Mesenchymal stem cell (in vitro differentiated cells and primary cell): ENCODE measurements at regions not wholly inside any gene's neighbourhood (a gene's known extent, or its start where the extent isn't known, plus 50 kb on each side); places are given as distances from the start of the nearest gene placed in this dataset.
A peak's percentile ranks its signal among the peaks of the same experiment; 100 is the strongest.

Experiments
- DNase-seq: peaks from one replicate; pipeline ENCODE4 v3.0.0-alpha.2; 2013
- H2AFZ ChIP-seq: one replicate; pipeline ENCODE4 v1.6.1; 2013; ENCODE audit warnings: low read depth, mild to moderate bottlenecking, control low read depth, inconsistent platforms, low read length, moderate library complexity
- H2AK5ac ChIP-seq: 2 replicates; pipeline ENCODE4 v1.6.1; 2013; ENCODE audit warnings: low read length, moderate library complexity, mild to moderate bottlenecking, inconsistent platforms; ENCODE audit not compliant: severe bottlenecking
- H2BK120ac ChIP-seq: one replicate; pipeline ENCODE4 v1.6.1; 2013; ENCODE audit warnings: low read depth, mild to moderate bottlenecking, inconsistent platforms, low read length, moderate library complexity
- H2BK12ac ChIP-seq, 2 experiments: one replicate each; pipeline ENCODE4 v1.6.1; 2013; ENCODE audit warnings: inconsistent platforms in 2 of 2, low read length in 2 of 2, mild to moderate bottlenecking in 2 of 2, moderate library complexity in 2 of 2, control low read depth in 1 of 2
- H2BK15ac ChIP-seq: one replicate; pipeline ENCODE4 v1.6.1; 2013; ENCODE audit warnings: mild to moderate bottlenecking, low read depth, inconsistent platforms; ENCODE audit not compliant: poor library complexity, severe bottlenecking
- H2BK5ac ChIP-seq: 2 replicates; pipeline ENCODE4 v1.6.1; 2013; ENCODE audit warnings: low read depth, mild to moderate bottlenecking, low read length, control low read depth, inconsistent platforms; ENCODE audit not compliant: poor library complexity, severe bottlenecking
- H3K14ac ChIP-seq, 2 experiments: one replicate each; pipeline ENCODE4 v1.6.1; 2013; ENCODE audit warnings: inconsistent platforms in 2 of 2, low read length in 2 of 2, control low read depth in 1 of 2, mild to moderate bottlenecking in 1 of 2, moderate library complexity in 1 of 2
- H3K18ac ChIP-seq, 2 experiments: one replicate each; pipeline ENCODE4 v1.6.1; 2013; ENCODE audit warnings: inconsistent platforms in 2 of 2, low read length in 2 of 2, control low read depth in 1 of 2, low read depth in 1 of 2, mild to moderate bottlenecking in 1 of 2
- H3K23ac ChIP-seq, 2 experiments: one replicate each; pipeline ENCODE4 v1.6.1; 2013; ENCODE audit warnings: inconsistent platforms in 2 of 2, low read length in 2 of 2, mild to moderate bottlenecking in 2 of 2, moderate library complexity in 2 of 2, control low read depth in 1 of 2
- H3K27ac ChIP-seq: 2 replicates; pipeline ENCODE4 v1.5.1; 2013; ENCODE audit warnings: mild to moderate bottlenecking, moderate library complexity, low read length, control low read depth, inconsistent platforms; ENCODE audit not compliant: poor library complexity, severe bottlenecking
- H3K27me3 ChIP-seq, 2 experiments: 2 replicates each; pipeline versions ENCODE4 v1.6.1 to v1.7.0; 2013; ENCODE audit warnings: low read length in 2 of 2, mild to moderate bottlenecking in 2 of 2, moderate library complexity in 2 of 2, control low read depth in 1 of 2, inconsistent platforms in 1 of 2; ENCODE audit not compliant: control insufficient read depth in 1 of 2, insufficient read depth in 1 of 2
- H3K36me3 ChIP-seq, 2 experiments: 2 replicates each; pipeline versions ENCODE4 v1.6.1 to v1.7.0; 2013; ENCODE audit warnings: low read length in 2 of 2, control low read depth in 1 of 2, inconsistent platforms in 1 of 2, low read depth in 1 of 2, mild to moderate bottlenecking in 1 of 2; ENCODE audit not compliant: insufficient read depth in 2 of 2, control insufficient read depth in 1 of 2
- H3K4ac ChIP-seq, 2 experiments: one replicate each; pipeline ENCODE4 v1.6.1; 2013; ENCODE audit warnings: inconsistent platforms in 2 of 2, low read length in 2 of 2, mild to moderate bottlenecking in 2 of 2, moderate library complexity in 2 of 2, control low read depth in 1 of 2, low read depth in 1 of 2
- H3K4me1 ChIP-seq: 2 replicates; pipeline ENCODE4 v1.6.1; 2013; ENCODE audit warnings: low read depth, low read length, control low read depth; ENCODE audit not compliant: control insufficient read depth, insufficient read depth
- H3K4me2 ChIP-seq: 2 replicates; pipeline ENCODE4 v1.6.1; 2013; ENCODE audit warnings: low read length, mild to moderate bottlenecking, inconsistent platforms; ENCODE audit not compliant: poor library complexity, severe bottlenecking
- H3K4me3 ChIP-seq, 2 experiments: 2 replicates each; pipeline versions ENCODE4 v1.5.1 to v1.7.0; 2013; ENCODE audit warnings: low read length in 2 of 2, mild to moderate bottlenecking in 2 of 2, control low read depth in 1 of 2, low read depth in 1 of 2; ENCODE audit not compliant: insufficient read depth in 1 of 2
- H3K79me1 ChIP-seq: replicated peaks from 2 replicates; pipeline ENCODE4 v1.6.1; 2013; ENCODE audit warnings: mild to moderate bottlenecking, control low read depth, low read length, inconsistent platforms; ENCODE audit not compliant: poor library complexity, severe bottlenecking
- H3K9ac ChIP-seq: 2 replicates; pipeline ENCODE4 v1.7.0; 2013; ENCODE audit warnings: mild to moderate bottlenecking, low read length, moderate library complexity
- H3K9me3 ChIP-seq: 2 replicates; pipeline ENCODE4 v1.7.0; 2013; ENCODE audit warnings: mild to moderate bottlenecking, low read length; ENCODE audit not compliant: control insufficient read depth
- H4K8ac ChIP-seq: one replicate; pipeline ENCODE4 v1.6.1; 2013; ENCODE audit warnings: inconsistent platforms, mild to moderate bottlenecking, low read length, moderate library complexity
- H4K91ac ChIP-seq: one replicate; pipeline ENCODE4 v1.6.1; 2013; ENCODE audit warnings: mild to moderate bottlenecking, low read length, inconsistent platforms
- WGBS: methylation state at CpG from one replicate; pipeline ENCODE4 v1.1.7; 2013; ENCODE audit warnings: mixed read lengths; 5-methylcytosine and 5-hydroxymethylcytosine counted together

- Histone ChIP-seq H3K27ac (no peak overlapping the region), H2BK12ac (no peak overlapping the region), H3K14ac (no peak overlapping the region), H2AFZ (no peak overlapping the region), H3K9ac (no peak overlapping the region), H3K79me1 (no peaks in the 10 kb centered on the region), H3K4me1 (no peaks in the 10 kb centered on the region), H3K9me3 (no peaks in the 10 kb centered on the region), H2BK5ac (no peak overlapping the region), H2BK15ac (no peak overlapping the region), H3K23ac (no peak overlapping the region), H4K91ac (no peak overlapping the region), H3K27me3 (peaks cover 4 to 56% of the 10 kb centered on the region in 2 experiments), H3K18ac (no peak overlapping the region), H3K4me2 (no peak overlapping the region), H3K4me3 (no peak overlapping the region), H3K4ac (no peak overlapping the region), H3K36me3 (no peaks in the 10 kb centered on the region), H2AK5ac (no peak overlapping the region), H2BK120ac (no peak overlapping the region), H4K8ac (no peak overlapping the region)
- peak; percentile 8 for DNase-seq
- 73% methylated on average over 2 of the region's 2 CpGs for WGBS
These were observed 189.9 kb upstream of the LYZL1 start for GRCh38 chr10:29099001-29099400.

- H2AFZ ChIP-seq = no peak overlapping the region
- H3K4me3 ChIP-seq = no peak overlapping the region
- H4K91ac ChIP-seq = no peak overlapping the region
- no peak overlapping the region for H2BK120ac ChIP-seq
- H2BK5ac ChIP-seq = no peak overlapping the region
- no peak overlapping the region for H2AK5ac ChIP-seq
- DNase-seq = no peak
- no peaks in the 10 kb centered on the region for H3K4me1 ChIP-seq
- no peak overlapping the region for H3K27ac ChIP-seq
- H3K27me3 ChIP-seq = peaks cover 4 to 60% of the 10 kb centered on the region in 2 experiments
- no peak overlapping the region for H3K23ac ChIP-seq
- no peak overlapping the region for H2BK15ac ChIP-seq
- H3K14ac ChIP-seq = no peak overlapping the region
- no peak overlapping the region for H4K8ac ChIP-seq
- no peaks in the 10 kb centered on the region for H3K79me1 ChIP-seq
- no peak overlapping the region for H3K9ac ChIP-seq
- H3K4me2 ChIP-seq = no peak overlapping the region
- H3K36me3 ChIP-seq = no peaks in the 10 kb centered on the region
- H3K9me3 ChIP-seq = no peaks in the 10 kb centered on the region
- 95% methylated on average over 4 of the region's 5 CpGs for WGBS
- H3K18ac ChIP-seq = no peak overlapping the region
- no peak overlapping the region for H3K4ac ChIP-seq
- H2BK12ac ChIP-seq = no peak overlapping the region
These were observed 189.5 kb upstream of the LYZL1 start for GRCh38 chr10:29099415-29099814.

DNA sequence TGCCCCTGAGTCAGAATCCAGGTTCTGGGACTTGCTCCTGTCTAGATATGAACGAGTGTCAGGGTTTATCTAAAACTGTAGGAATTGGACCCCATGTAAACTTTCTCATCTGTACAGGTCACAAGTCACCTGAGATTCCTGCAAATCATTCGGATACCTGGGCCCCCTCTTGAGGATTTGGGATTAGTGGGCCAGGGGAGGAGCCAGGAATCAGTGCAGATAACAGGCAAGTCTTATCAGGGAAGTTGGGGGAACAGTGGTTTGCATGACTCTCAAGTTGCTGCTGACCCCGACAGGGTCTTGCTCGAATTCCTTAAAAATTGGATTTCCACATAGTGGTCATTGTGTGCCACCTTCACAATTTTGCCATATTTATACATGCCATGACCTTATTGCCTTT, 188.4 kb upstream of the LYZL1 start:
- no peak overlapping the region for H2AK5ac ChIP-seq
- no peak overlapping the region for H2BK120ac ChIP-seq
- H4K8ac ChIP-seq = no peak overlapping the region
- no peak overlapping the region for H2BK12ac ChIP-seq
- H3K27me3 ChIP-seq = peaks cover 4 to 61% of the 10 kb centered on the region in 2 experiments
- WGBS = 74% methylated on average over 4 of the region's 4 CpGs
- no peak overlapping the region for H3K18ac ChIP-seq
- no peak overlapping the region for H4K91ac ChIP-seq
- H3K36me3 ChIP-seq = no peaks in the 10 kb centered on the region
- no peak for DNase-seq
- H3K4me1 ChIP-seq = no peaks in the 10 kb centered on the region
- no peak overlapping the region for H3K14ac ChIP-seq
- H3K4ac ChIP-seq = no peak overlapping the region
- no peak overlapping the region for H3K23ac ChIP-seq
- no peaks in the 10 kb centered on the region for H3K9me3 ChIP-seq
- no peak overlapping the region for H2BK5ac ChIP-seq
- no peak overlapping the region for H2BK15ac ChIP-seq
- no peak overlapping the region for H3K4me3 ChIP-seq
- H3K79me1 ChIP-seq = no peaks in the 10 kb centered on the region
- H3K9ac ChIP-seq = no peak overlapping the region
- H3K27ac ChIP-seq = no peak overlapping the region
- H3K4me2 ChIP-seq = no peak overlapping the region
- no peak overlapping the region for H2AFZ ChIP-seq

DNA sequence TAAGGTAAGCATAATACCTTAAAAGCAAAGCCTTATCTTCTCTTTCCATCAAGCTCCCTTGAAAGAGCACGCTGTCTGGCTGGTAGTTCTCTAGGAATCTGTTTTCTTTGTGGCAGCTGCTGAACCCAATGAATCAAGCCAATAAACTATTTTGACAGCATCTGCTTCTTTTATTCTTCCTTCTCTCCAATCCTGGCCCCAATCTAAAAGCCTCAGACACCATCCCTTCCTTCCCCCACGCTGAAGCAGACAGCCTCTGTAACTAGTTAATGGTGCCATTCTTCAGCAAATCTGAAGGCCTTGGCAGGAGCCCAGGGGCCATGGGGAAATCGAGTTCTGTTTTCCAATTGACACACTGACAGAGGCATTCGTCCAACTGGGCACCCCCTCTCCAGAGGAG, 186.6 kb upstream of the LYZL1 start:
- Histone ChIP-seq H3K9me3 (no peaks in the 10 kb centered on the region), H3K27ac (no peak overlapping the region), H2AK5ac (no peak overlapping the region), H3K27me3 (peaks cover 0 to 45% of the 10 kb centered on the region in 2 experiments), H4K91ac (no peak overlapping the region), H3K9ac (no peak overlapping the region), H3K23ac (no peak overlapping the region), H3K79me1 (no peaks in the 10 kb centered on the region), H3K4ac (no peak overlapping the region), H3K18ac (no peak overlapping the region), H2BK5ac (no peak overlapping the region), H2BK120ac (no peak overlapping the region), H3K4me1 (peaks cover 2% of the 10 kb centered on the region), H2AFZ (no peak overlapping the region), H2BK12ac (no peak overlapping the region), H3K14ac (no peak overlapping the region), H3K4me3 (no peak overlapping the region), H2BK15ac (peak overlapping the region; percentile 74), H4K8ac (no peak overlapping the region), H3K36me3 (no peaks in the 10 kb centered on the region), H3K4me2 (no peak overlapping the region)
- peak; percentile 43 for DNase-seq
- WGBS = 22% methylated on average over 4 of the region's 4 CpGs
